Activated CD4-positive, alpha-beta T cell treated with anti-CD3 and anti-CD28 coated beads for 36 hours (primary cell): ENCODE measurements at regions not wholly inside any gene's neighbourhood (a gene's known extent, or its start where the extent isn't known, plus 50 kb on each side); places are given as distances from the start of the nearest gene placed in this dataset.
"Not testable (repeated sequence)": the region's sequence is repeated elsewhere in the genome, so short reads cannot be mapped to it uniquely, and the experiment has no call there.

ENCODE experiments used
- ATAC-seq: fragments of 200-7000 bp; cut with Tn5 transposase; one replicate; pipeline ENCODE4 v1.10.0; 2021; ENCODE audit warnings: mild to moderate bottlenecking, moderate library complexity
- CTCF ChIA-PET: fragments of 350-600 bp; sonication (Branson Sonifier 250); formaldehyde crosslinking; loops from one replicate; lab custom pipeline; 2021; ENCODE audit warnings: antibody characterized with exemption; lab: Charles Lee
- POLR2A ChIA-PET: fragments of 350-600 bp; sonication (Branson Sonifier 250); formaldehyde crosslinking; loops from one replicate; lab custom pipeline; 2021; ENCODE audit warnings: antibody characterized with exemption, inconsistent platforms; lab: Charles Lee
- DNase-seq: peaks from one replicate; pipeline ENCODE4 v3.0.0-alpha.2; 2020
- H3K27ac Mint-ChIP-seq: one replicate; pipeline ENCODE4 v1.8.0; 2021; ENCODE audit warnings: mixed read lengths
- H3K27me3 Mint-ChIP-seq: one replicate; pipeline ENCODE4 v1.8.0; 2021; ENCODE audit warnings: mixed read lengths
- H3K36me3 Mint-ChIP-seq: one replicate; pipeline ENCODE4 v1.8.0; 2021; ENCODE audit warnings: low read depth, mixed read lengths
- H3K4me1 Mint-ChIP-seq: one replicate; pipeline ENCODE4 v1.8.0; 2021; ENCODE audit warnings: mixed read lengths
- H3K4me3 Mint-ChIP-seq: one replicate; pipeline ENCODE4 v1.8.0; 2021; ENCODE audit warnings: mild to moderate bottlenecking, moderate library complexity, mixed read lengths
- H3K9me3 Mint-ChIP-seq: one replicate; pipeline ENCODE4 v1.8.0; 2021; ENCODE audit warnings: low read depth, mixed read lengths
- intact Hi-C, 2 experiments: fragments of 100-400 bp; cut with DNase I in 1 of 2; cut with micrococcal nuclease in 1 of 2; formaldehyde crosslinking; loops; one replicate each; pipeline versions ENCODE4 v1.14.2 to v1.15.1; 2022 to 2024; cut with DNase I, micrococcal nuclease

DNA sequence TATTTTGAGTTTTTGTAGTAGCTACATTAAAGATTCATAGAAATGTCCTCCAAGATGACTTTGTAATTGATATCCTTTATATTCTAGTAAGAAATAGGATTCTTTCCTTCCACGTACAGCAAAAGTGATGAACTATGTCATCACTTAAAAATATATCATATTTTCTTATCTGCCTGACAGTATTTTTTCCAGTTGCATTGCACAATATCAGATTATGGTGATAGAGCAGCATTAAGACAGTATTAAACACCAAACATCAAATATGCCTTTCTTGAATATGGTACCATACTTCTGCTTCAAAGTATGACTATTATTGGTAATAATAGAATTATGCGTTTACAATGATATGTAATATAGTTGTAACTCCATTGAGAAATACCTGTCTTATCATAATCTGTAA, 919.8 kb upstream of the EDIL3 start:
- ChIA-PET CTCF (no interaction called here), POLR2A (no interaction called here)
- Mint-ChIP-seq H3K9me3 (no peaks in the 10 kb centered on the region), H3K4me1 (no peaks in the 10 kb centered on the region), H3K36me3 (no peaks in the 10 kb centered on the region), H3K4me3 (no peak overlapping the region), H3K27me3 (no peaks in the 10 kb centered on the region), H3K27ac (no peak overlapping the region)
- DNase-seq (no peak), ATAC-seq (no peak)
- intact Hi-C loops, result no loop called here

GRCh38 chr5:85305766-85306165, 921.1 kb upstream of the EDIL3 start:
- Mint-ChIP-seq H3K4me3 (no peak overlapping the region), H3K9me3 (no peaks in the 10 kb centered on the region), H3K27ac (no peak overlapping the region), H3K4me1 (no peaks in the 10 kb centered on the region), H3K27me3 (no peaks in the 10 kb centered on the region), H3K36me3 (no peaks in the 10 kb centered on the region)
- CTCF ChIA-PET, result no interaction called here
- no peak for ATAC-seq
- POLR2A ChIA-PET, result no interaction called here
- no peak for DNase-seq
- intact Hi-C loops, result no loop called here

DNA sequence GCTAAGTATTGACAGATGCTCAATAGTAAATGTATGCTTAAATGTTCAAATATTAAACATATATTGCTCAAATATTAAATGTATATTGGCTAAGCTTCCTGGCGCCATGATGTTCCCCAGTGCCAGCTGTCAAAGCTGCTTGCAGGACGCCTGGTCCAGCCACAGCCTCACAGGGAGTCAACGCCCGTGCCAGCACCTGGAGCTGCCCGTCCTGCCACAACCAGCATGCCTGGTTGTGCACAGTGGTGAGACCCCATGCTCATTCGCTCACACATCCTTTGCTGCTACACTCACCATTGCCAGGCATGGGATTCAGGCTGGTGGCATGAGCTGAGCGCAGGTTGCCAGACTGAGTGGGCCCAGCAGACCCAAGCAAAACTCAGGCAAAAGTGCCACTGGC, 926.9 kb upstream of the EDIL3 start:
- H3K4me1 Mint-ChIP-seq, result no peaks in the 10 kb centered on the region
- ChIA-PET POLR2A (no interaction called here), CTCF (no interaction called here)
- DNase-seq (no peak), ATAC-seq (no peak)
- H3K27ac Mint-ChIP-seq, result no peak overlapping the region
- intact Hi-C loops, result no loop called here
- no peaks in the 10 kb centered on the region for H3K9me3 Mint-ChIP-seq
- no peak overlapping the region for H3K4me3 Mint-ChIP-seq
- no peaks in the 10 kb centered on the region for H3K36me3 Mint-ChIP-seq
- H3K27me3 Mint-ChIP-seq, result no peaks in the 10 kb centered on the region

DNA sequence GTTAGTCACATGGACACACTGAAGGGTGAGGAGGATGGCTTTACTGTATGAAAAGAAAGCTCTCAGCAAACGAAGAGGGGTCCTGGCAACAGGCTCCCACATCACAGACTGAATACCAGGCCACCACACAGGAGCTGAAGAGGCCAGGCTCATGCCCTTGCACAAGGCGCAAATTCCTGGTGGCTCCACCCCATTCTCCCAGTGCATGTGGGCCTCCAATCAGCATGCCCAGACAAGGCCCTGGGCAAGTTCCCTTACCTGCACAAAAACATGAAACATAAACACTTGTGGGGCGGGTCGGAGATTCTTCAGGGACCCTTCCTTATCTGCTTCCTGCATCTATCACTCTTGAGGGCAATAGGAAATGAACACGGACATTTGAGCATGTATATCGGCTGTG, 935.8 kb upstream of the EDIL3 start:
- ChIA-PET POLR2A (no interaction called here), CTCF (interaction anchor here (0.7 kb wide), 1 partner anchor 27 kb away, joined by 3 read pairs; no protein-coding TSS in a partner anchor)
- Mint-ChIP-seq H3K27ac (no peak overlapping the region), H3K36me3 (no peaks in the 10 kb centered on the region), H3K4me1 (no peaks in the 10 kb centered on the region), H3K4me3 (no peak overlapping the region), H3K9me3 (peaks cover 3% of the 10 kb centered on the region), H3K27me3 (no peaks in the 10 kb centered on the region)
- DNase-seq (no peak), ATAC-seq (no peak)
- intact Hi-C loops, result no loop called here

GRCh38 chr5:85333276-85333675, 948.6 kb upstream of the EDIL3 start:
- H3K36me3 Mint-ChIP-seq, result no peaks in the 10 kb centered on the region
- CTCF ChIA-PET, result interaction anchor here (0.7 kb wide), 1 partner anchor 10 kb away, joined by 3 read pairs; no protein-coding TSS in a partner anchor

DNA sequence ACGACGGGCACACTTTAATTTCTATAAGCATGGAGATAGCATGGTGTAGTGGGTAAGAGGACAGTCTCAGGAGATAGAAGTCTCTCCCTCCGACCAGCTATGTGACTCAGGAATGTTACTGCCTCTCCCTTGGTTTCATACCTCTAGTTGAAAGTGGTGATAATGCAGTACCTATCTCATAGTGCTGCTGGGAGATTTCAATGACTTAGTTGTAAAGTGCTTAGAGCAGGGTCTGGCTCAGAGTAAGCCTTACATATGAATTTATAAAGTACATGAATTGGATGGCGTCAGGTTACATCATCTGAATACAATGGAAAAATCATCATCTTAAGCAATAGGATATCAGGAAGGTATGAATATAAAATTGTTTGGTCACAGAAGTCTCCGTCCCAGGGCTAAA, 952.8 kb upstream of the EDIL3 start:
- H3K4me1 Mint-ChIP-seq, result no peaks in the 10 kb centered on the region
- POLR2A ChIA-PET, result no interaction called here

More at GRCh38 chr5:85333276-85333675, 948.6 kb upstream of the EDIL3 start:
- intact Hi-C loops, result no loop called here
- H3K27ac Mint-ChIP-seq, result no peak overlapping the region
- ATAC-seq, result no peak
- H3K27me3 Mint-ChIP-seq, result no peaks in the 10 kb centered on the region
- H3K4me1 Mint-ChIP-seq, result no peaks in the 10 kb centered on the region
- no peak for DNase-seq
- POLR2A ChIA-PET, result no interaction called here
- no peaks in the 10 kb centered on the region for H3K9me3 Mint-ChIP-seq
- no peak overlapping the region for H3K4me3 Mint-ChIP-seq

DNA sequence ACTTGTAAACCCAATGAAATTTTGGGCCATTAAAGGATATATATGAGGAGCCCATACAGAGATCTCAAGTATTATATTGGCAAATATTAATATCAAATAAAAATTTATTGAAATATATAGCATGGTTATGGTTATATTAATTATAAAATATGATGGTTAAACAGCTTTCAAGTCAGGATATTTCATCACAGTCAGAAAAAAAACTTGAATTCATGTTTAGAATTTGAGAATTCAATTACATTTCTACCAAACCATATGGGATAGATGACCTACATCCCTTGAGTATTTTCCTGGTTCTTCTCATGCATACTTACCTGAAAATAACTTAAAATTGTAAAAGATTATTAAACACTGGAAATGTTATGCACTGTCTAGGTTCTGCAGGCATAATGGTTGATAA, 956.1 kb upstream of the EDIL3 start:
- Mint-ChIP-seq H3K4me1 (no peaks in the 10 kb centered on the region), H3K27me3 (no peaks in the 10 kb centered on the region), H3K9me3 (peaks cover 5% of the 10 kb centered on the region), H3K36me3 (no peaks in the 10 kb centered on the region), H3K27ac (no peak overlapping the region), H3K4me3 (no peak overlapping the region)
- DNase-seq, result no peak
- POLR2A ChIA-PET, result no interaction called here
- ATAC-seq, result no peak
- CTCF ChIA-PET, result no interaction called here
- intact Hi-C loops, result no loop called here

More for the DNA sequence above, 952.8 kb upstream of the EDIL3 start:
- DNase-seq, result no peak
- H3K27ac Mint-ChIP-seq, result no peak overlapping the region
- no peak overlapping the region for H3K4me3 Mint-ChIP-seq
- no peaks in the 10 kb centered on the region for H3K9me3 Mint-ChIP-seq
- CTCF ChIA-PET, result no interaction called here
- ATAC-seq, result no peak
- no peaks in the 10 kb centered on the region for H3K27me3 Mint-ChIP-seq
- intact Hi-C loops, result no loop called here
- H3K36me3 Mint-ChIP-seq, result no peaks in the 10 kb centered on the region

GRCh38 chr5:85345818-85346217, 961.1 kb upstream of the EDIL3 start:
- Mint-ChIP-seq H3K9me3 (peaks cover 5% of the 10 kb centered on the region), H3K27ac (no peak overlapping the region), H3K4me3 (no peak overlapping the region), H3K27me3 (no peaks in the 10 kb centered on the region), H3K36me3 (no peaks in the 10 kb centered on the region), H3K4me1 (no peaks in the 10 kb centered on the region)
- CTCF ChIA-PET, result no interaction called here
- no peak for ATAC-seq
- POLR2A ChIA-PET, result no interaction called here
- DNase-seq, result no peak
- intact Hi-C loops, result no loop called here

DNA sequence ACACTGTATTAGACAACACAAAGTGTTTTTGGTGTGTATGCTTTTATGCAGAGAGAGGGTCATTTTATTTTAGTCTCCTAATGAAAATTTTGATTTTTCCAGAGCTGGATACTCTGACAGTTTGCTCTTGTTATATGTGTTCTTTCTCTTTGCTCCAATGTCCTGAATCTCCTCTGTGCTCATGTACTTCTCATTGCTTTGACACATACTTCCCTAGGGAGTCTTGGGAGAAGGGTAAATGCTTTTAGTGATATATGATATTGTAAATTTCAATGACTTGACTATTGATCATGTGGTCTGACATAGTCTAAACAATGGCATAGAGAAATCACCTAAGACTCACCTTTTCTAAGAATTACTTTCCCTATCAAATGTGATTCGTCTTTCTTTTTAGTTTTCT, 972.6 kb upstream of the EDIL3 start:
- CTCF ChIA-PET, result no interaction called here

GRCh38 chr5:85375525-85375924, 990.8 kb upstream of the EDIL3 start:
- intact Hi-C loops, result no loop called here
- Mint-ChIP-seq H3K36me3 (no peaks in the 10 kb centered on the region), H3K27me3 (no peaks in the 10 kb centered on the region), H3K9me3 (no peaks in the 10 kb centered on the region), H3K27ac (no peak overlapping the region), H3K4me3 (no peak overlapping the region), H3K4me1 (no peaks in the 10 kb centered on the region)
- DNase-seq (no peak), ATAC-seq (no peak)
- POLR2A ChIA-PET, result no interaction called here
- CTCF ChIA-PET, result no interaction called here

More for the DNA sequence above, 972.6 kb upstream of the EDIL3 start:
- no peaks in the 10 kb centered on the region for H3K27me3 Mint-ChIP-seq
- no peaks in the 10 kb centered on the region for H3K4me1 Mint-ChIP-seq
- POLR2A ChIA-PET, result no interaction called here
- ATAC-seq (no peak), DNase-seq (no peak)
- no peaks in the 10 kb centered on the region for H3K9me3 Mint-ChIP-seq
- no peak overlapping the region for H3K27ac Mint-ChIP-seq
- H3K4me3 Mint-ChIP-seq, result no peak overlapping the region
- intact Hi-C loops, result no loop called here
- no peaks in the 10 kb centered on the region for H3K36me3 Mint-ChIP-seq

GRCh38 chr5:85388770-85389169, 1004.1 kb upstream of the EDIL3 start:
- ATAC-seq (no peak), DNase-seq (no peak)
- Mint-ChIP-seq H3K27ac (no peak overlapping the region), H3K9me3 (no peaks in the 10 kb centered on the region), H3K36me3 (no peaks in the 10 kb centered on the region), H3K4me1 (no peaks in the 10 kb centered on the region), H3K4me3 (no peak overlapping the region), H3K27me3 (no peaks in the 10 kb centered on the region)
- intact Hi-C loops, result no loop called here
- POLR2A ChIA-PET, result no interaction called here
- CTCF ChIA-PET, result no interaction called here

GRCh38 chr5:85392309-85392708, 1007.6 kb upstream of the EDIL3 start:
- H3K4me3 Mint-ChIP-seq, H3K9me3 Mint-ChIP-seq, H3K36me3 Mint-ChIP-seq, H3K4me1 Mint-ChIP-seq, intact Hi-C loops, CTCF ChIA-PET, H3K27ac Mint-ChIP-seq, ATAC-seq, DNase-seq, POLR2A ChIA-PET, H3K27me3 Mint-ChIP-seq: not testable (repeated sequence)

GRCh38 chr5:85395526-85395925, 1010.8 kb upstream of the EDIL3 start:
- H3K4me1 Mint-ChIP-seq, result no peaks in the 10 kb centered on the region
- H3K9me3 Mint-ChIP-seq, result peaks cover 1% of the 10 kb centered on the region
- H3K4me3 Mint-ChIP-seq, result no peak overlapping the region
- DNase-seq (no peak), ATAC-seq (no peak)
- intact Hi-C loops, result no loop called here
- no peaks in the 10 kb centered on the region for H3K27me3 Mint-ChIP-seq
- CTCF ChIA-PET, result no interaction called here
- POLR2A ChIA-PET, result no interaction called here
- no peaks in the 10 kb centered on the region for H3K36me3 Mint-ChIP-seq
- no peak overlapping the region for H3K27ac Mint-ChIP-seq
